DOHH2 (cell line): ENCODE measurements at regions not wholly inside any gene's neighbourhood (a gene's known extent, or its start where the extent isn't known, plus 50 kb on each side); places are given as distances from the start of the nearest gene placed in this dataset.

Experiments used
- H3F3A ChIP-seq: fragments of 200-600 bp; sonication (generic), shearing (Covaris generic); 2 replicates; pipeline ENCODE4 v1.6.0; 2016; ENCODE audit warnings: antibody characterized with exemption, mild to moderate bottlenecking; ENCODE audit not compliant: control insufficient read depth, insufficient read depth
- H3K27ac ChIP-seq: fragments of 200-600 bp; sonication (generic); 2 replicates; pipeline ENCODE4 v1.5.1; 2014; ENCODE audit warnings: low read depth, mild to moderate bottlenecking, low read length, moderate library complexity
- H3K27me3 ChIP-seq: fragments of 200-600 bp; sonication (generic); 2 replicates; pipeline ENCODE4 v1.6.1; 2014; ENCODE audit warnings: mild to moderate bottlenecking, low read length, mixed read lengths; ENCODE audit not compliant: control insufficient read depth
- H3K36me3 ChIP-seq: fragments of 200-600 bp; sonication (generic); 2 replicates; pipeline ENCODE4 v1.6.1; 2014; ENCODE audit warnings: mild to moderate bottlenecking, low read length, moderate library complexity, mixed read lengths; ENCODE audit not compliant: control insufficient read depth
- H3K4me1 ChIP-seq: fragments of 200-600 bp; sonication (generic); 2 replicates; pipeline ENCODE4 v1.6.1; 2014; ENCODE audit warnings: mild to moderate bottlenecking, low read length, mixed read lengths; ENCODE audit not compliant: control insufficient read depth
- H3K4me2 ChIP-seq: fragments of 200-600 bp; sonication (generic); 2 replicates; pipeline ENCODE4 v1.6.0; 2014; ENCODE audit warnings: mild to moderate bottlenecking, low read length, moderate library complexity
- H3K4me3 ChIP-seq: fragments of 200-600 bp; sonication (generic); 2 replicates; pipeline ENCODE4 v1.5.1; 2014; ENCODE audit warnings: mild to moderate bottlenecking, low read length, mixed read lengths
- H3K79me2 ChIP-seq: fragments of 200-600 bp; sonication (generic); 2 replicates; pipeline ENCODE4 v1.6.1; 2014; ENCODE audit warnings: mild to moderate bottlenecking, low read length, mixed read lengths; ENCODE audit not compliant: control insufficient read depth
- H3K9me2 ChIP-seq: fragments of 200-600 bp; sonication (generic); replicated peaks from 2 replicates; pipeline ENCODE4 v1.6.1; 2014; ENCODE audit warnings: mild to moderate bottlenecking, low read length, mixed read lengths; ENCODE audit not compliant: control insufficient read depth
- H3K9me3 ChIP-seq: fragments of 200-600 bp; sonication (generic); 2 replicates; pipeline ENCODE4 v1.6.1; 2014; ENCODE audit warnings: antibody characterized with exemption, low read length, mixed read lengths; ENCODE audit not compliant: control insufficient read depth, insufficient read depth
- H4K20me1 ChIP-seq: fragments of 200-600 bp; sonication (generic); 2 replicates; pipeline ENCODE4 v1.6.0; 2014; ENCODE audit warnings: low read depth, mild to moderate bottlenecking, antibody characterized with exemption, low read length, moderate library complexity; ENCODE audit not compliant: control insufficient read depth, insufficient read depth
- CTCF ChIP-seq: fragments of 200-600 bp; sonication (generic); IDR thresholded peaks from one replicate; pipeline ENCODE4 v1.5.1; 2014; ENCODE audit warnings: antibody characterized with exemption, mild to moderate bottlenecking, low read depth, low read length; ENCODE audit not compliant: poor library complexity, severe bottlenecking
- EZH2phosphoT487 ChIP-seq: fragments of 200-600 bp; sonication (generic); IDR thresholded peaks from 2 replicates; pipeline ENCODE4 v1.6.1; 2017; ENCODE audit warnings: borderline replicate concordance, mild to moderate bottlenecking, antibody characterized with exemption, low read length, moderate library complexity, mixed read lengths

GRCh38 chr12:78790148-78790547 is 74.4 kb upstream of the SYT1 start:
- Histone ChIP-seq H3K4me2 (no peak overlapping the region), H4K20me1 (no peaks in the 10 kb centered on the region), H3K9me3 (no peaks in the 10 kb centered on the region; the same call in 1 of the 2 replicates), H3K4me3 (no peak overlapping the region), H3K9me2 (no peaks in the 10 kb centered on the region), H3F3A (no peaks in the 10 kb centered on the region), H3K36me3 (no peaks in the 10 kb centered on the region), H3K27me3 (no peaks in the 10 kb centered on the region), H3K27ac (no peak overlapping the region), H3K79me2 (no peaks in the 10 kb centered on the region), H3K4me1 (no peaks in the 10 kb centered on the region)
- TF ChIP-seq CTCF (no peak), EZH2phosphoT487 (no peak)

GRCh38 chr12:78792052-78792698 is 72.4 kb upstream of the SYT1 start:
- Histone ChIP-seq H3K9me2 (no peaks in the 10 kb centered on the region), H4K20me1 (no peaks in the 10 kb centered on the region), H3K36me3 (no peaks in the 10 kb centered on the region), H3K79me2 (no peaks in the 10 kb centered on the region), H3K4me1 (no peaks in the 10 kb centered on the region), H3K27ac (no peak overlapping the region), H3K9me3 (no peaks in the 10 kb centered on the region; the same call in 1 of the 2 replicates), H3K27me3 (no peaks in the 10 kb centered on the region), H3K4me3 (no peak overlapping the region), H3K4me2 (no peak overlapping the region), H3F3A (no peaks in the 10 kb centered on the region)
- TF ChIP-seq CTCF (no peak), EZH2phosphoT487 (no peak)

- Histone ChIP-seq H3K27me3 (no peaks in the 10 kb centered on the region), H3K27ac (no peak overlapping the region), H3K9me3 (no peaks in the 10 kb centered on the region; the same call in 1 of the 2 replicates), H3K79me2 (no peaks in the 10 kb centered on the region), H3K36me3 (no peaks in the 10 kb centered on the region), H3F3A (no peaks in the 10 kb centered on the region), H3K9me2 (no peaks in the 10 kb centered on the region), H3K4me2 (no peak overlapping the region), H4K20me1 (no peaks in the 10 kb centered on the region), H3K4me1 (no peaks in the 10 kb centered on the region), H3K4me3 (no peak overlapping the region)
- TF ChIP-seq CTCF (no peak), EZH2phosphoT487 (no peak)
Observed at GRCh38 chr12:78793491-78793890, 71.1 kb upstream of the SYT1 start.
